VCaP (cell line): ENCODE measurements at regions not wholly inside any gene's neighbourhood (a gene's known extent, or its start where the extent isn't known, plus 50 kb on each side); places are given as distances from the start of the nearest gene placed in this dataset.

Experiments used
- H3K27ac ChIP-seq: fragments of 450-650 bp; 2 replicates; pipeline ENCODE4 v1.5.1; 2017
- CTCF ChIP-seq: fragments of 450-650 bp; conservative IDR thresholded peaks from 2 replicates; pipeline ENCODE4 v1.5.1; 2017; ENCODE audit warnings: mild to moderate bottlenecking, moderate library complexity

- no peak for TF ChIP-seq CTCF
- no peak overlapping the region for H3K27ac ChIP-seq
Measured at GRCh38 chr7:51589111-51589510, 272.5 kb upstream of the COBL start.

GRCh38 chr7:51587604-51588003 lies 271.0 kb upstream of the COBL start:
- TF ChIP-seq CTCF: peak; percentile 44
- no peak overlapping the region for H3K27ac ChIP-seq

- no peak for TF ChIP-seq CTCF
- no peak overlapping the region for H3K27ac ChIP-seq
Measured at GRCh38 chr7:51577390-51577789, 260.8 kb upstream of the COBL start.

GRCh38 chr7:51569581-51569980 lies 253.0 kb upstream of the COBL start:
- TF ChIP-seq CTCF: no peak
- H3K27ac ChIP-seq: no peak overlapping the region

GRCh38 chr7:51569176-51569575 lies 252.6 kb upstream of the COBL start:
- H3K27ac ChIP-seq: no peak overlapping the region
- no peak for TF ChIP-seq CTCF

GRCh38 chr7:51551070-51551469 lies 234.5 kb upstream of the COBL start:
- no peak for TF ChIP-seq CTCF
- no peak overlapping the region for H3K27ac ChIP-seq

GRCh38 chr7:51545131-51545530 lies 228.5 kb upstream of the COBL start:
- no peak overlapping the region for H3K27ac ChIP-seq
- TF ChIP-seq CTCF: no peak
